Central memory CD8-positive, alpha-beta T cell (primary cell): ENCODE measurements at regions not wholly inside any gene's neighbourhood (a gene's known extent, or its start where the extent isn't known, plus 50 kb on each side); places are given as distances from the start of the nearest gene placed in this dataset.
A peak's percentile ranks its signal among the peaks of the same experiment; 100 is the strongest.
"Not testable (repeated sequence)": the region's sequence is repeated elsewhere in the genome, so short reads cannot be mapped to it uniquely, and the experiment has no call there.

Experiments
- ATAC-seq: fragments of 150-1000 bp; cut with Tn5 transposase; replicated peaks from 2 replicates; pipeline ENCODE4 v1.10.0; 2022; ENCODE audit warnings: mild to moderate bottlenecking, moderate FRiP score, moderate number of reproducible peaks; ENCODE audit not compliant: poor library complexity, severe bottlenecking; ENCODE audit errors: extremely low read depth
- DNase-seq, 2 donors: peaks; one replicate each; pipeline ENCODE4 v3.0.0; 2021; ENCODE audit warnings: low spot score in 2 of 2
- H3K27ac Mint-ChIP-seq: one replicate; pipeline ENCODE4 v1.8.0; 2022; ENCODE audit warnings: low read depth, mild to moderate bottlenecking, moderate library complexity, mixed read lengths
- H3K27me3 Mint-ChIP-seq: one replicate; pipeline ENCODE4 v1.8.0; 2022; ENCODE audit warnings: mixed read lengths
- H3K36me3 Mint-ChIP-seq: one replicate; pipeline ENCODE4 v1.8.0; 2022; ENCODE audit warnings: mild to moderate bottlenecking, moderate library complexity, mixed read lengths; ENCODE audit not compliant: insufficient read depth
- H3K4me1 Mint-ChIP-seq: one replicate; pipeline ENCODE4 v1.8.0; 2022; ENCODE audit warnings: mixed read lengths
- H3K4me3 Mint-ChIP-seq: one replicate; pipeline ENCODE4 v1.8.0; 2022; ENCODE audit warnings: mild to moderate bottlenecking, moderate library complexity, mixed read lengths
- H3K9me3 Mint-ChIP-seq: one replicate; pipeline ENCODE4 v1.8.0; 2022; ENCODE audit warnings: mixed read lengths

- not testable (repeated sequence) for H3K9me3 Mint-ChIP-seq, H3K36me3 Mint-ChIP-seq, H3K4me1 Mint-ChIP-seq, H3K27me3 Mint-ChIP-seq, ATAC-seq, H3K27ac Mint-ChIP-seq, DNase-seq, H3K4me3 Mint-ChIP-seq
Observed at GRCh38 chr2:230625220-230625619, 87.4 kb upstream of the CAB39 start.

- H3K9me3 Mint-ChIP-seq, H3K4me3 Mint-ChIP-seq, H3K27me3 Mint-ChIP-seq, DNase-seq, H3K36me3 Mint-ChIP-seq, H3K27ac Mint-ChIP-seq, H3K4me1 Mint-ChIP-seq, ATAC-seq: not testable (repeated sequence)
Observed at GRCh38 chr2:230627091-230627490, 85.6 kb upstream of the CAB39 start.

- H3K4me1 Mint-ChIP-seq: peaks cover 7% of the 10 kb centered on the region
- H3K27ac Mint-ChIP-seq: no peak overlapping the region
- no peak overlapping the region for H3K4me3 Mint-ChIP-seq
- DNase-seq: no peak
- H3K27me3 Mint-ChIP-seq: no peaks in the 10 kb centered on the region
- H3K9me3 Mint-ChIP-seq: no peaks in the 10 kb centered on the region
- no peaks in the 10 kb centered on the region for H3K36me3 Mint-ChIP-seq
- ATAC-seq: no peak
Observed at GRCh38 chr2:230627806-230628724, 84.6 kb upstream of the CAB39 start.

DNA sequence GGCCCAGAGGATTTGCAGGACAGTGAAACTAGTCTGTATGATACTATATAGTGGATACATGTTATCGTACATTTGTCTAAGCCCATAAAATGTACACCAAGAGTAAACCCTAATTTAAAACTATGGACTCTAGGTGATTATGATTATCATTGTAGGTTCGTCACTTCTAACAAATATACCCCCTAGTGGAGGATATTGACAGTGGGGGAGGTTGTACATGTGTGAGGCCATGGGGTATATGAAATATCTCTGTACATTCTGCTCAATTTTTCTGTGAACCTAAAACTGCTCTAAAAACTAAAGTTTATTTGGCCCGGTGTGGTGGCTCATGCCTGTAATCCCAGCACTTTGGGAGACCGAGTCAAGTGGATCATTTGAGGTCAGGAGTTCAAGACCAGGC lies 81.2 kb upstream of the CAB39 start:
- ATAC-seq (no peak), DNase-seq (no peak)
- no peaks in the 10 kb centered on the region for H3K27me3 Mint-ChIP-seq
- H3K4me3 Mint-ChIP-seq: no peak overlapping the region
- H3K27ac Mint-ChIP-seq: no peak overlapping the region
- peaks cover 7% of the 10 kb centered on the region for H3K4me1 Mint-ChIP-seq
- H3K9me3 Mint-ChIP-seq: no peaks in the 10 kb centered on the region
- H3K36me3 Mint-ChIP-seq: no peaks in the 10 kb centered on the region

DNA sequence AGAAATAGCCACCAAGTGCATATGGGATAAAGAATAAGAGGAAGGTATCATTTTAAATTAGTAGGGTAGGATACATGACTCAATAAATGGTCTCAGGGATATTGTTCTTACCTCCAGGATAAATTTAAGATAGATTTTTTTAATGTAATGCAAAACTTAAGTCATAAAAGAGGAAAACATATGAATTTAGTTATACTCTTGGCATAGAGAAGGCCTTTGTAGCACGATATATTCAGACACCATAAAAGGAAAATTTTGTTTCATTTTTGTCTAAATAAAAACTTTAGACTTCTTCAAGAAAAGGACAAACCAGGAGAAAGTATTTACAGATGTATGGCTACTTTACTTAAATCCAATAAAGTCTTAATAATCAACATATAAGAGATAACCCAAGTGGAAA lies 78.5 kb upstream of the CAB39 start:
- H3K4me1 Mint-ChIP-seq: peaks cover 5% of the 10 kb centered on the region
- no peaks in the 10 kb centered on the region for H3K36me3 Mint-ChIP-seq
- H3K9me3 Mint-ChIP-seq: no peaks in the 10 kb centered on the region
- no peak overlapping the region for H3K27ac Mint-ChIP-seq
- DNase-seq (no peak), ATAC-seq (no peak)
- no peak overlapping the region for H3K4me3 Mint-ChIP-seq
- no peaks in the 10 kb centered on the region for H3K27me3 Mint-ChIP-seq

- not testable (repeated sequence) for DNase-seq, H3K9me3 Mint-ChIP-seq, H3K36me3 Mint-ChIP-seq, H3K4me3 Mint-ChIP-seq, H3K4me1 Mint-ChIP-seq, H3K27me3 Mint-ChIP-seq, ATAC-seq, H3K27ac Mint-ChIP-seq
Observed at GRCh38 chr2:230634721-230635313, 77.8 kb upstream of the CAB39 start.

DNA sequence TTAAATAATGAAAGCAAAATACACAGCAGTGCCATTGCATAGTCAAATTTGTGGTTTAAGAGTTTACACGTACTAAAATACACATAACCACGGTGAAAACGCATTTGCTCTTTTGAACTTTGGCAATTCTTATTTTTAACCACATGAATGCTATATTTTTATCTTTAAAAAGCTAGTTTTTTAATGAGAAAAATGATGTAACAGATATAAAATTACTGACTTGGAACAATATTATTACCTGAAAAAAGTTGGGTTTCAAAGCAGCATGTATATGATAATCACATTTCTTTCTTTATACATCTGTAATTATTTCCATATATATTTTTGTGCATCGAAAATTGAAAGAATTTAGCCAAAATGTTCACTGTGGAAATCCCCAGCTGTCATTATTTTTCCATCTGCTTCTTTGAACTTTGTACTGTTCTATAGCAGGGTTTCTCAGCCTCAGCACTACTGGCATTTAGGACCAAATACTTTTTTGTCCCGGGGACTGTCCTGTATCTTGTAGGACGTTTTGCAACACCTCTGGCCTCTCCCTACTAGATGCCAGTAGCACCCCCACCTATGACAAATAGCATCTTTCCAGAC lies 75.9 kb upstream of the CAB39 start:
- H3K27ac Mint-ChIP-seq: no peak overlapping the region
- no peaks in the 10 kb centered on the region for H3K36me3 Mint-ChIP-seq
- no peak for DNase-seq
- H3K9me3 Mint-ChIP-seq: no peaks in the 10 kb centered on the region
- no peaks in the 10 kb centered on the region for H3K27me3 Mint-ChIP-seq
- no peak for ATAC-seq
- H3K4me3 Mint-ChIP-seq: no peak overlapping the region
- H3K4me1 Mint-ChIP-seq: peaks cover 5% of the 10 kb centered on the region

- ATAC-seq, H3K4me1 Mint-ChIP-seq, DNase-seq, H3K36me3 Mint-ChIP-seq, H3K27me3 Mint-ChIP-seq, H3K27ac Mint-ChIP-seq, H3K4me3 Mint-ChIP-seq, H3K9me3 Mint-ChIP-seq: not testable (repeated sequence)
Observed at GRCh38 chr2:230637486-230637885, 75.2 kb upstream of the CAB39 start.

- no peak overlapping the region for H3K4me3 Mint-ChIP-seq
- H3K27me3 Mint-ChIP-seq: no peaks in the 10 kb centered on the region
- H3K9me3 Mint-ChIP-seq: no peaks in the 10 kb centered on the region
- no peaks in the 10 kb centered on the region for H3K36me3 Mint-ChIP-seq
- no peak overlapping the region for H3K27ac Mint-ChIP-seq
- DNase-seq: no peak
- ATAC-seq: no peak
- peaks cover 19% of the 10 kb centered on the region for H3K4me1 Mint-ChIP-seq
Observed at GRCh38 chr2:230640540-230641011, 72.1 kb upstream of the CAB39 start.

DNA sequence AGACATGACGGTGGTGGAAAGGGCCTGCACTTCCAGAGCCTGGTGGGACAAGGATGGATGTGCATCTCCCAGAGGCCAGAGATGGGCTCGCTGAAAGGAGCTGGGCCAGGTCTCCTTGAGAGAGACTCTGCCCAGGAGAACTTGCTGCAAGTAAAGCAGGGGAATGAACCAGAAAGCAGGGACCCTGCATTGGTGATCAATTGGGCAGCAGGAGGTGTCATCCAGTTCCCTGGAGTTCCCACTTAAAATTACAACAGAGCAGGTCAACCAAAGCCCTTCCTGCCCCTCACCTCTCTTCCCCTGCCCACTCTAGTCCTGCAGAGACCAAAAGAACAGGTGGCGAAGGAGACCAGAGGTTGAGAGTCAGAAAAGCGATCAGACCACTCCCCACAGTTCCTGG lies 69.7 kb upstream of the CAB39 start:
- no peak for ATAC-seq
- H3K4me1 Mint-ChIP-seq: peaks cover 14% of the 10 kb centered on the region
- H3K27me3 Mint-ChIP-seq: no peaks in the 10 kb centered on the region
- H3K36me3 Mint-ChIP-seq: no peaks in the 10 kb centered on the region
- H3K4me3 Mint-ChIP-seq: no peak overlapping the region
- H3K27ac Mint-ChIP-seq: peak overlapping the region; percentile 81
- no peak for DNase-seq
- H3K9me3 Mint-ChIP-seq: no peaks in the 10 kb centered on the region

DNA sequence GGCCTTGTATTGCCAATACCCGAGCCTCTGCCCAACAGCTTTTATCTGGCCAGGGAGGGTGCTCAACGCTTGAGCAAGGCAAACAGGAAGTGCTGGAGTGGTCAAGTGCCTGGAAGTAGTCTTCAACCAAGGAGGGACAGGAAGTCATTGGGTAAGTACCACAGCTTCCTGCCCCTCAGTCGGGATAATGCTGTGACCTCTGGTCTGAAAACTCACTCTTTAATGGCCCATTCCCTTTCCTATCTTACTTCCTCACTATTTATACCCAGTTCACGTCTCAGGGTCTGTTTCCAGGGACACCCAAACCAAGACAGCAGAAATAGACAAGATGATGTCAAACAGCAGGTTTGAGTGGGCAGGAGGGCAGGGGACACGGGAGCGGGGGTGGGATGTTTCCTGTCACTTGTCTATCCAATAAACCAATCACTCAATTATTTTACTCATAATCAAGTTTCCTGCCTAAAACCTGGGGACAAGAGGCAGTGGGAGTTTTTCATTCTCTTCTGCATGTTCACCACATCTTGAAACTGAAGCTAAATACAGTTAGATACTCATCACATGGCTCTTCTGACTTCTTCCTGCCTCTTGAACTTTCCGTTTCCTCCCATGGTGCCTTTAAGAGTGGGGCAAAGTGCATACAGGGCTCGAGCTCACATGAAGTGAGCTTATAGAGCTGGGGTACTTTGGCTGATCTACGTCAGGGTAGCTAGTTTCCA lies 68.9 kb upstream of the CAB39 start:
- ATAC-seq: peak; percentile 78
- no peak for DNase-seq
- peak overlapping the region; percentile 31 for H3K4me3 Mint-ChIP-seq
- peak overlapping the region; percentile 81 for H3K27ac Mint-ChIP-seq
- no peaks in the 10 kb centered on the region for H3K36me3 Mint-ChIP-seq
- H3K9me3 Mint-ChIP-seq: no peaks in the 10 kb centered on the region
- H3K27me3 Mint-ChIP-seq: no peaks in the 10 kb centered on the region
- peaks cover 14% of the 10 kb centered on the region for H3K4me1 Mint-ChIP-seq

- peak overlapping the region; percentile 81 for H3K27ac Mint-ChIP-seq
- no peaks in the 10 kb centered on the region for H3K9me3 Mint-ChIP-seq
Observed at GRCh38 chr2:230644356-230644935, 68.2 kb upstream of the CAB39 start.

More at GRCh38 chr2:230644356-230644935, 68.2 kb upstream of the CAB39 start:
- no peaks in the 10 kb centered on the region for H3K36me3 Mint-ChIP-seq
- no peaks in the 10 kb centered on the region for H3K27me3 Mint-ChIP-seq
- no peak for DNase-seq
- ATAC-seq: no peak
- peaks cover 14% of the 10 kb centered on the region for H3K4me1 Mint-ChIP-seq
- peak overlapping the region; percentile 31 for H3K4me3 Mint-ChIP-seq
